HCT116 (cell line): ENCODE measurements at regions not wholly inside any gene's neighbourhood (a gene's known extent, or its start where the extent isn't known, plus 50 kb on each side); places are given as distances from the start of the nearest gene placed in this dataset.

Experiments used
- EZH2 ChIP-seq: fragments of 200-600 bp; sonication (generic); IDR thresholded peaks from 2 replicates; pipeline ENCODE4 v1.6.1; 2017; ENCODE audit warnings: antibody characterized with exemption, mixed run types
- JUND ChIP-seq: IDR thresholded peaks from 2 replicates; pipeline ENCODE4 v1.6.1; 2012
- POLR2A ChIP-seq: IDR thresholded peaks from 2 replicates; pipeline ENCODE4 v1.7.0; 2011; ENCODE audit warnings: borderline replicate concordance; ENCODE audit not compliant: insufficient read depth, insufficient read length; ENCODE audit errors: extremely low read depth
- POLR2AphosphoS5 ChIP-seq: IDR thresholded peaks from 2 replicates; pipeline ENCODE4 v1.6.1; 2011; ENCODE audit warnings: mild to moderate bottlenecking, low read depth, low read length, moderate library complexity
- ZNF274 ChIP-seq: fragments of 200-500 bp; sonication (Bioruptor generic); IDR thresholded peaks from 2 replicates; pipeline ENCODE4 v1.6.1; 2014; ENCODE audit warnings: mild to moderate bottlenecking, low read depth, low read length, inconsistent platforms
- TF ChIP-seq, protein P1 (sequence below): IDR thresholded peaks from 2 replicates; pipeline ENCODE4 v1.6.1; 2012
- TF ChIP-seq, protein P2 (sequence below): IDR thresholded peaks from 2 replicates; pipeline ENCODE4 v1.6.1; 2012; ENCODE audit warnings: low read depth
- TF ChIP-seq, protein P3 (sequence below): IDR thresholded peaks from 2 replicates; pipeline ENCODE4 v1.6.1; 2011; ENCODE audit warnings: mild to moderate bottlenecking, low read length, moderate library complexity; ENCODE audit not compliant: insufficient replicate concordance; ENCODE audit errors: extremely low read depth
- TF ChIP-seq, protein P4 (sequence below), 3 experiments: fragments of 200-600 bp in 1 of 3; sonication (generic) in 1 of 3; IDR thresholded peaks in 2 of 3; conservative IDR thresholded peaks in 1 of 3; 2 replicates each; pipeline ENCODE4 v1.5.1; 2012 to 2017; ENCODE audit warnings: low read depth in 2 of 3, low read length in 2 of 3, antibody characterized with exemption in 1 of 3, borderline replicate concordance in 1 of 3, control low read depth in 1 of 3, mild to moderate bottlenecking in 1 of 3, mixed read lengths in 1 of 3, mixed run types in 1 of 3, moderate library complexity in 1 of 3; ENCODE audit not compliant: insufficient read depth in 1 of 3

DNA sequence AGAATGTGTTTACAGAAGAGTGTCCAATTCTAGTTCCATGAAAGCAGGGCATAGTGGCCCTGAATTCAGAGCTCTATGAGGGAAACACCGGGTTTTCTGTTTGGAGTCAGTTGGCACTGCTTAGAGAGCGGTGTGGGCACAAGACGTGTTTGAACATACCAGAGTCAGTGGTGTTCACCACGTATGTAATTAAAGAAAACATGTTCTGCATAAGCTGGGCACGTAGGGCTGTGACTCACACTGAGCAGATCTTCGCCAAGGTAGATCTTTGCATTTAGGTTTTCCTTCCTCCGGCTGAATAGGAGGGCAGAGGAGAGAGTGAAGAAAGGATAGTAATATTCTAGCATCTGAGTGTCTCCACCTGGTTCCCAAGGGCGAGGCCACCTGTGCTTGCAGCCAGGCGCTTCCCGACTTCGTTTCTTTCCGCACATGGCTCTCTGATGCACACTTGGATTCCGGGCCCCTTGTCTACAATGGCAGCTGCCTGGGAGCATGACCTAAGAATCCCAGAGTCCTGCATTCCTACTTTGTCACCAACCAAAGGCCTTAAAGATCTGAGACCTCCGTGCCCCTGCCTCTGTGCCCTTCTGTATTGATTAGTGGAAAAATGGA is 136.2 kb downstream of the ERMARD start:
- no peak for TF ChIP-seq EZH2
- TF ChIP-seq, protein P1, sequence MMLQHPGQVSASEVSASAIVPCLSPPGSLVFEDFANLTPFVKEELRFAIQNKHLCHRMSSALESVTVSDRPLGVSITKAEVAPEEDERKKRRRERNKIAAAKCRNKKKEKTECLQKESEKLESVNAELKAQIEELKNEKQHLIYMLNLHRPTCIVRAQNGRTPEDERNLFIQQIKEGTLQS = no peak
- TF ChIP-seq, protein P2, sequence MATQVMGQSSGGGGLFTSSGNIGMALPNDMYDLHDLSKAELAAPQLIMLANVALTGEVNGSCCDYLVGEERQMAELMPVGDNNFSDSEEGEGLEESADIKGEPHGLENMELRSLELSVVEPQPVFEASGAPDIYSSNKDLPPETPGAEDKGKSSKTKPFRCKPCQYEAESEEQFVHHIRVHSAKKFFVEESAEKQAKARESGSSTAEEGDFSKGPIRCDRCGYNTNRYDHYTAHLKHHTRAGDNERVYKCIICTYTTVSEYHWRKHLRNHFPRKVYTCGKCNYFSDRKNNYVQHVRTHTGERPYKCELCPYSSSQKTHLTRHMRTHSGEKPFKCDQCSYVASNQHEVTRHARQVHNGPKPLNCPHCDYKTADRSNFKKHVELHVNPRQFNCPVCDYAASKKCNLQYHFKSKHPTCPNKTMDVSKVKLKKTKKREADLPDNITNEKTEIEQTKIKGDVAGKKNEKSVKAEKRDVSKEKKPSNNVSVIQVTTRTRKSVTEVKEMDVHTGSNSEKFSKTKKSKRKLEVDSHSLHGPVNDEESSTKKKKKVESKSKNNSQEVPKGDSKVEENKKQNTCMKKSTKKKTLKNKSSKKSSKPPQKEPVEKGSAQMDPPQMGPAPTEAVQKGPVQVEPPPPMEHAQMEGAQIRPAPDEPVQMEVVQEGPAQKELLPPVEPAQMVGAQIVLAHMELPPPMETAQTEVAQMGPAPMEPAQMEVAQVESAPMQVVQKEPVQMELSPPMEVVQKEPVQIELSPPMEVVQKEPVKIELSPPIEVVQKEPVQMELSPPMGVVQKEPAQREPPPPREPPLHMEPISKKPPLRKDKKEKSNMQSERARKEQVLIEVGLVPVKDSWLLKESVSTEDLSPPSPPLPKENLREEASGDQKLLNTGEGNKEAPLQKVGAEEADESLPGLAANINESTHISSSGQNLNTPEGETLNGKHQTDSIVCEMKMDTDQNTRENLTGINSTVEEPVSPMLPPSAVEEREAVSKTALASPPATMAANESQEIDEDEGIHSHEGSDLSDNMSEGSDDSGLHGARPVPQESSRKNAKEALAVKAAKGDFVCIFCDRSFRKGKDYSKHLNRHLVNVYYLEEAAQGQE = no peak
- TF ChIP-seq, protein P3, sequence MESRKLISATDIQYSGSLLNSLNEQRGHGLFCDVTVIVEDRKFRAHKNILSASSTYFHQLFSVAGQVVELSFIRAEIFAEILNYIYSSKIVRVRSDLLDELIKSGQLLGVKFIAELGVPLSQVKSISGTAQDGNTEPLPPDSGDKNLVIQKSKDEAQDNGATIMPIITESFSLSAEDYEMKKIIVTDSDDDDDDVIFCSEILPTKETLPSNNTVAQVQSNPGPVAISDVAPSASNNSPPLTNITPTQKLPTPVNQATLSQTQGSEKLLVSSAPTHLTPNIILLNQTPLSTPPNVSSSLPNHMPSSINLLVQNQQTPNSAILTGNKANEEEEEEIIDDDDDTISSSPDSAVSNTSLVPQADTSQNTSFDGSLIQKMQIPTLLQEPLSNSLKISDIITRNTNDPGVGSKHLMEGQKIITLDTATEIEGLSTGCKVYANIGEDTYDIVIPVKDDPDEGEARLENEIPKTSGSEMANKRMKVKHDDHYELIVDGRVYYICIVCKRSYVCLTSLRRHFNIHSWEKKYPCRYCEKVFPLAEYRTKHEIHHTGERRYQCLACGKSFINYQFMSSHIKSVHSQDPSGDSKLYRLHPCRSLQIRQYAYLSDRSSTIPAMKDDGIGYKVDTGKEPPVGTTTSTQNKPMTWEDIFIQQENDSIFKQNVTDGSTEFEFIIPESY = no peak
- TF ChIP-seq POLR2A = no peak
- TF ChIP-seq, protein P4, sequence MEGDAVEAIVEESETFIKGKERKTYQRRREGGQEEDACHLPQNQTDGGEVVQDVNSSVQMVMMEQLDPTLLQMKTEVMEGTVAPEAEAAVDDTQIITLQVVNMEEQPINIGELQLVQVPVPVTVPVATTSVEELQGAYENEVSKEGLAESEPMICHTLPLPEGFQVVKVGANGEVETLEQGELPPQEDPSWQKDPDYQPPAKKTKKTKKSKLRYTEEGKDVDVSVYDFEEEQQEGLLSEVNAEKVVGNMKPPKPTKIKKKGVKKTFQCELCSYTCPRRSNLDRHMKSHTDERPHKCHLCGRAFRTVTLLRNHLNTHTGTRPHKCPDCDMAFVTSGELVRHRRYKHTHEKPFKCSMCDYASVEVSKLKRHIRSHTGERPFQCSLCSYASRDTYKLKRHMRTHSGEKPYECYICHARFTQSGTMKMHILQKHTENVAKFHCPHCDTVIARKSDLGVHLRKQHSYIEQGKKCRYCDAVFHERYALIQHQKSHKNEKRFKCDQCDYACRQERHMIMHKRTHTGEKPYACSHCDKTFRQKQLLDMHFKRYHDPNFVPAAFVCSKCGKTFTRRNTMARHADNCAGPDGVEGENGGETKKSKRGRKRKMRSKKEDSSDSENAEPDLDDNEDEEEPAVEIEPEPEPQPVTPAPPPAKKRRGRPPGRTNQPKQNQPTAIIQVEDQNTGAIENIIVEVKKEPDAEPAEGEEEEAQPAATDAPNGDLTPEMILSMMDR (IDR thresholded peaks at IDR 0.05 in 2 of 3, conservative IDR thresholded peaks at IDR 0.05 in 1 of 3; ENCODE audit: borderline replicate concordance in 1 of 3, insufficient read depth in 1 of 3, low read depth in 2 of 3, low read length in 2 of 3) = no peak
- no peak for TF ChIP-seq ZNF274
- TF ChIP-seq JUND = no peak
- no peak for TF ChIP-seq POLR2AphosphoS5
